H1 (cell line): ENCODE measurements at regions not wholly inside any gene's neighbourhood (a gene's known extent, or its start where the extent isn't known, plus 50 kb on each side); places are given as distances from the start of the nearest gene placed in this dataset.

ENCODE experiments used
- CTCF ChIA-PET: fragments of 300-600 bp; sonication (Branson Sonifier 250); formaldehyde crosslinking; loops from one replicate; lab custom pipeline; 2021; ENCODE audit not compliant: partially characterized antibody; lab: Charles Lee
- POLR2A ChIA-PET: fragments of 300-600 bp; sonication (Branson Sonifier 250); formaldehyde crosslinking; loops from one replicate; lab custom pipeline; 2021; ENCODE audit warnings: inconsistent platforms; ENCODE audit not compliant: partially characterized antibody; lab: Charles Lee
- DNase-seq, 2 experiments: peaks; one replicate each; pipeline versions ENCODE4 v3.0.0 to v3.0.0-alpha.2; 2010 to 2022; ENCODE audit warnings: low spot score in 2 of 2, low read depth in 1 of 2, mixed read lengths in 1 of 2
- FAIRE-seq: peaks from 2 replicates; lab custom pipeline; 2011; peaks lifted over from hg19 to GRCh38; lab: Jason Lieb, UNC
- H2AFZ ChIP-seq: 2 replicates; pipeline ENCODE4 v1.8.1; 2012; ENCODE audit warnings: low read length, inconsistent platforms
- H2AK5ac ChIP-seq: 2 replicates; pipeline ENCODE4 v1.6.1; 2013; ENCODE audit warnings: low read depth, low read length
- H2BK120ac ChIP-seq: replicated peaks from 2 replicates; pipeline ENCODE3; 2013; ENCODE audit warnings: low read depth, low read length, inconsistent platforms
- H2BK12ac ChIP-seq: 2 replicates; pipeline ENCODE4 v1.6.1; 2013; ENCODE audit warnings: low read depth, low read length
- H2BK15ac ChIP-seq: 2 replicates; pipeline ENCODE4 v1.6.1; 2013; ENCODE audit warnings: low read length
- H2BK20ac ChIP-seq: 2 replicates; pipeline ENCODE4 v1.6.1; 2013; ENCODE audit warnings: low read length
- H2BK5ac ChIP-seq: 2 replicates; pipeline ENCODE4 v1.6.1; 2013; ENCODE audit warnings: low read depth, low read length
- H3K14ac ChIP-seq: 2 replicates; pipeline ENCODE4 v1.6.1; 2013; ENCODE audit warnings: inconsistent platforms; ENCODE audit not compliant: insufficient read length
- H3K18ac ChIP-seq: 2 replicates; pipeline ENCODE4 v1.6.1; 2013; ENCODE audit warnings: low read length; ENCODE audit errors: extremely low read depth
- H3K23ac ChIP-seq: 2 replicates; pipeline ENCODE4 v1.6.1; 2013; ENCODE audit warnings: inconsistent platforms; ENCODE audit not compliant: insufficient read length
- H3K23me2 ChIP-seq: 2 replicates; pipeline ENCODE4 v1.6.1; 2013; ENCODE audit warnings: low read depth, low read length
- H3K27ac ChIP-seq: 2 replicates; pipeline ENCODE4 v1.6.1; 2011; ENCODE audit warnings: low read depth, low read length, inconsistent platforms
- H3K27me3 ChIP-seq, 4 experiments: replicated peaks in 1 of 4; 1 replicate in 1 of 4; 2 replicates in 3 of 4; pipeline versions ENCODE4 v1.6.1 to v1.8.1; 2011 to 2013; ENCODE audit warnings: low read length in 3 of 4, mild to moderate bottlenecking in 3 of 4, inconsistent platforms in 2 of 4, mixed read lengths in 2 of 4, moderate library complexity in 1 of 4; ENCODE audit not compliant: control insufficient read depth in 3 of 4, insufficient read depth in 3 of 4; ENCODE audit errors: extremely low read depth in 1 of 4
- H3K36me3 ChIP-seq, 4 experiments: 2 replicates each; pipeline versions ENCODE4 v1.6.1 to v1.8.1; 2011 to 2013; ENCODE audit warnings: mild to moderate bottlenecking in 4 of 4, low read length in 3 of 4, moderate library complexity in 2 of 4, control low read depth in 1 of 4, inconsistent platforms in 1 of 4; ENCODE audit not compliant: insufficient read depth in 4 of 4, control insufficient read depth in 2 of 4
- H3K4ac ChIP-seq: replicated peaks from 2 replicates; pipeline ENCODE3; 2013; ENCODE audit warnings: low read length, low read depth, mixed read lengths, inconsistent platforms; ENCODE audit not compliant: insufficient read length
- H3K4me1 ChIP-seq, 4 experiments: replicated peaks in 1 of 4; 1 replicate in 1 of 4; 2 replicates in 3 of 4; pipeline versions ENCODE4 v1.6.1 to v1.8.1; 2011 to 2013; ENCODE audit warnings: low read length in 3 of 4, inconsistent platforms in 2 of 4, mixed read lengths in 1 of 4; ENCODE audit not compliant: insufficient read depth in 4 of 4, control insufficient read depth in 3 of 4
- H3K4me2 ChIP-seq, 2 experiments: 2 replicates each; pipeline versions ENCODE4 v1.6.1 to v1.8.1; 2011 to 2013; ENCODE audit warnings: low read depth in 2 of 2, low read length in 2 of 2, control low read depth in 1 of 2, inconsistent platforms in 1 of 2, mild to moderate bottlenecking in 1 of 2; ENCODE audit not compliant: insufficient read depth in 1 of 2
- H3K4me3 ChIP-seq, 4 experiments: fragments of 200-600, 300-600 bp in 1 of 4; sonication (generic), shearing (Covaris generic), sonication (Bioruptor Twin) in 1 of 4; 2 replicates each; pipeline versions ENCODE4 v1.5.1 to v1.8.1; 2011 to 2016; ENCODE audit warnings: low read length in 4 of 4, low read depth in 3 of 4, control low read depth in 2 of 4, inconsistent platforms in 2 of 4, mild to moderate bottlenecking in 2 of 4, mixed read lengths in 1 of 4, moderate library complexity in 1 of 4; ENCODE audit not compliant: insufficient read depth in 2 of 4; ENCODE audit errors: extremely low read depth in 1 of 4
- H3K56ac ChIP-seq: replicated peaks from 2 replicates; pipeline ENCODE3; 2013; ENCODE audit warnings: low read depth, mild to moderate bottlenecking, mixed read lengths, low read length, inconsistent platforms; ENCODE audit not compliant: insufficient read length
- H3K79me1 ChIP-seq: 2 replicates; pipeline ENCODE4 v1.6.1; 2013; ENCODE audit warnings: low read depth, low read length, control low read depth
- H3K79me2 ChIP-seq, 2 experiments: 2 replicates each; pipeline versions ENCODE4 v1.6.1 to v1.8.1; 2012 to 2013; ENCODE audit warnings: low read length in 2 of 2, mild to moderate bottlenecking in 2 of 2, inconsistent platforms in 1 of 2; ENCODE audit not compliant: insufficient read depth in 2 of 2, control insufficient read depth in 1 of 2
- H3K9ac ChIP-seq, 4 experiments: replicated peaks in 1 of 4; 1 replicate in 1 of 4; 2 replicates in 3 of 4; pipeline versions ENCODE4 v1.6.1 to v1.8.1; 2011 to 2013; ENCODE audit warnings: low read depth in 3 of 4, low read length in 3 of 4, control low read depth in 2 of 4, mild to moderate bottlenecking in 2 of 4, moderate library complexity in 2 of 4, inconsistent platforms in 1 of 4; ENCODE audit errors: extremely low read depth in 1 of 4
- H3K9me3 ChIP-seq, 2 experiments: 2 replicates each; pipeline versions ENCODE4 v1.6.1 to v1.8.1; 2012 to 2013; ENCODE audit warnings: mild to moderate bottlenecking in 2 of 2, moderate library complexity in 2 of 2, control low read depth in 1 of 2, inconsistent platforms in 1 of 2, low read depth in 1 of 2, low read length in 1 of 2, mixed read lengths in 1 of 2; ENCODE audit not compliant: insufficient read depth in 2 of 2
- H4K20me1 ChIP-seq, 2 experiments: replicated peaks in 1 of 2; 2 replicates each; pipeline versions ENCODE3 to v1.8.1; 2011 to 2013; ENCODE audit warnings: inconsistent platforms in 2 of 2, low read length in 2 of 2, mild to moderate bottlenecking in 1 of 2; ENCODE audit not compliant: insufficient read depth in 2 of 2, control insufficient read depth in 1 of 2
- H4K5ac ChIP-seq: 2 replicates; pipeline ENCODE4 v1.6.1; 2013; ENCODE audit warnings: low read length, low read depth, mixed read lengths, inconsistent platforms; ENCODE audit not compliant: insufficient read length
- H4K8ac ChIP-seq: 2 replicates; pipeline ENCODE4 v1.8.0; 2013; ENCODE audit warnings: mild to moderate bottlenecking, moderate library complexity, low read length, inconsistent platforms; ENCODE audit not compliant: insufficient read depth; ENCODE audit errors: extremely low read depth
- H4K91ac ChIP-seq: replicated peaks from 2 replicates; pipeline ENCODE3; 2013; ENCODE audit warnings: low read length, mixed read lengths, inconsistent platforms; ENCODE audit not compliant: insufficient read length
- NRF1 ChIP-seq: IDR thresholded peaks from 2 replicates; pipeline ENCODE4 v1.6.1; 2011; ENCODE audit warnings: mild to moderate bottlenecking, low read depth, low read length, improper control_type of control experiment
- SIRT6 ChIP-seq: IDR thresholded peaks from one replicate; pipeline ENCODE4 v1.7.1; 2012; ENCODE audit warnings: low read length, inconsistent platforms
- SUZ12 ChIP-seq: fragments of 200-600 bp; sonication (generic); IDR thresholded peaks from 2 replicates; pipeline ENCODE4 v1.6.1; 2012; ENCODE audit warnings: mild to moderate bottlenecking, inconsistent platforms, low read length, moderate library complexity, mixed read lengths
- TAF7 ChIP-seq: optimal IDR thresholded peaks from 2 replicates; pipeline ENCODE3; 2011; ENCODE audit warnings: low read depth, mild to moderate bottlenecking, inconsistent platforms, low read length, moderate library complexity, borderline replicate concordance
- WGBS, 2 experiments: shearing (Covaris generic) in 1 of 2; methylation state at CpG; one replicate each; pipeline versions ENCODE4 v1.1.6 to v1.1.7; 2013 to 2015; ENCODE audit warnings: low lambda C conversion rate in 2 of 2, mixed read lengths in 2 of 2, inconsistent platforms in 1 of 2, low coverage in 1 of 2, missing lambda C conversion rate in 1 of 2; ENCODE audit not compliant: insufficient replicate concordance in 2 of 2, insufficient coverage in 1 of 2, insufficient read length in 1 of 2; ENCODE audit errors: extremely low coverage in 1 of 2, missing lambda C conversion rate in 1 of 2; 5-methylcytosine and 5-hydroxymethylcytosine counted together

DNA sequence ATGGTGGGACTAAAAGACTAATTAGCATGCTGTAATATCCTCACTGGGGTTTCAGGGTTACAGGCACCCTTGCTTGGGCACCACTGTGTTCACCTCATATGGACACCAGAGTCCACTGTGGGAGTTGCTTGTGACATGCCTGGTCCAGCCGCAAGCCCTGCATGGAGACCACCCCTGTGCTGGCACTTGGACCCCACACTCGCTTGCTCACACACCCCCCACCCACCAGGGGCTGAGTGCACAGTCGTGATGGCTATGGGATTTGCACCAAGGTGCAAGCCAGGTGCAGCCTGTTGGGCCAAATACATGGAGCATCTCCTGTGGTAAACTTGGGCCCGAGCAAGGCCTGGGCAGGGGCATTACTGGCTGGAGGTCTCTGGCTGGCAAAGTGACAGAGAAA, 129.1 kb downstream of the SYT10 start:
- 0 out of 7 replicates have a peak, but pooled peaks cover 0 to 2% (median 0%) of the 10 kb centered on the region in 4 experiments for H3K4me1 ChIP-seq
- H3K27me3 ChIP-seq, result no peaks in the 10 kb centered on the region
- H3K36me3 ChIP-seq, result no peaks in the 10 kb centered on the region
- H2AFZ ChIP-seq, result no peak overlapping the region
- H3K23ac ChIP-seq, result no peak overlapping the region
- no peak overlapping the region for H2BK5ac ChIP-seq
- WGBS, 2 experiments, result 94% methylated on average over 3 of the region's 4 CpGs; no CpG with 5 or more reads in 1 of the 2 experiments
- no peak overlapping the region for H4K5ac ChIP-seq
- H2BK15ac ChIP-seq, result no peak overlapping the region; the same call in 1 of the 2 replicates
- no peak overlapping the region for H3K9ac ChIP-seq
- no peak overlapping the region for H3K14ac ChIP-seq
- H3K9me3 ChIP-seq, result no peaks in the 10 kb centered on the region; a peak in 1 of 4 replicates
- no peak overlapping the region; the same call in 1 of the 2 replicates for H4K8ac ChIP-seq
- H4K20me1 ChIP-seq, result no peaks in the 10 kb centered on the region
- H3K79me1 ChIP-seq, result no peaks in the 10 kb centered on the region
- ChIA-PET CTCF (no interaction called here), POLR2A (no interaction called here)
- H2BK20ac ChIP-seq, result no peak overlapping the region
- FAIRE-seq (no peak), DNase-seq (no peak)
- no peak for TF ChIP-seq SIRT6
- TF ChIP-seq SUZ12, result no peak
- TF ChIP-seq NRF1, result no peak
- no peak for TF ChIP-seq TAF7
- H3K4me2 ChIP-seq, result no peak overlapping the region
- no peak overlapping the region; the same call in 1 of the 2 replicates for H2AK5ac ChIP-seq
- H2BK120ac ChIP-seq, result no peak overlapping the region
- no peak overlapping the region for H4K91ac ChIP-seq
- H2BK12ac ChIP-seq, result no peak overlapping the region
- H3K4ac ChIP-seq, result no peak overlapping the region
- H3K4me3 ChIP-seq, result no peak overlapping the region
- H3K79me2 ChIP-seq, result no peaks in the 10 kb centered on the region
- no peak overlapping the region for H3K18ac ChIP-seq
- no peaks in the 10 kb centered on the region for H3K23me2 ChIP-seq
- no peak overlapping the region for H3K56ac ChIP-seq
- no peak overlapping the region for H3K27ac ChIP-seq
